ENCODE measurements at regions not wholly inside any gene's neighbourhood (a gene's known extent, or its start where the extent isn't known, plus 50 kb on each side); places are given as distances from the start of the nearest gene placed in this dataset.

- no peak for DNase-seq (ENCODE audit: low read depth in 2 of 2)
These were observed 434.2 kb upstream of the MYT1L start for GRCh38 chr2:2765176-2765800.

GRCh38 chr2:2764739-2765138 lies 433.7 kb upstream of the MYT1L start:
- DNase-seq (ENCODE audit: low read depth in 2 of 2) = no peak

GRCh38 chr2:2764001-2764355 lies 432.9 kb upstream of the MYT1L start:
- no peak for DNase-seq (ENCODE audit: low read depth in 2 of 2)

GRCh38 chr2:2763351-2764000 lies 432.4 kb upstream of the MYT1L start:
- DNase-seq (ENCODE audit: low read depth in 2 of 2) = no peak

- DNase-seq (ENCODE audit: low read depth in 2 of 2) = no peak
These were observed 431.8 kb upstream of the MYT1L start for GRCh38 chr2:2762913-2763312.

GRCh38 chr2:2762166-2762908 lies 431.3 kb upstream of the MYT1L start:
- DNase-seq (ENCODE audit: low read depth in 2 of 2) = no peak

- DNase-seq (ENCODE audit: low read depth in 2 of 2) = no peak
These were observed 427.8 kb upstream of the MYT1L start for GRCh38 chr2:2758793-2759367.

- DNase-seq (ENCODE audit: low read depth in 2 of 2) = no peak
These were observed 426.7 kb upstream of the MYT1L start for GRCh38 chr2:2757764-2758163.

- no peak for DNase-seq (ENCODE audit: low read depth in 2 of 2)
These were observed 425.8 kb upstream of the MYT1L start for GRCh38 chr2:2756886-2757285.

GRCh38 chr2:2755990-2756389 lies 424.9 kb upstream of the MYT1L start:
- no peak for DNase-seq (ENCODE audit: low read depth in 2 of 2)

- DNase-seq (ENCODE audit: low read depth in 2 of 2) = no peak
These were observed 423.9 kb upstream of the MYT1L start for GRCh38 chr2:2754940-2755339.

- DNase-seq (ENCODE audit: low read depth in 2 of 2) = no peak
These were observed 420.7 kb upstream of the MYT1L start for GRCh38 chr2:2751715-2752315.

- no peak for DNase-seq (ENCODE audit: low read depth in 2 of 2)
These were observed 420.0 kb upstream of the MYT1L start for GRCh38 chr2:2750867-2751714.

- no peak for DNase-seq (ENCODE audit: low read depth in 2 of 2)
These were observed 418.1 kb upstream of the MYT1L start for GRCh38 chr2:2749206-2749598.

- DNase-seq (ENCODE audit: low read depth in 2 of 2) = no peak
These were observed 417.5 kb upstream of the MYT1L start for GRCh38 chr2:2748399-2749205.

GRCh38 chr2:2747797-2748301 lies 416.8 kb upstream of the MYT1L start:
- no peak for DNase-seq (ENCODE audit: low read depth in 2 of 2)

GRCh38 chr2:2746731-2747130 lies 415.7 kb upstream of the MYT1L start:
- DNase-seq (ENCODE audit: low read depth in 2 of 2) = no peak

GRCh38 chr2:2744958-2745715 lies 414.1 kb upstream of the MYT1L start:
- DNase-seq (ENCODE audit: low read depth in 2 of 2) = no peak

GRCh38 chr2:2744107-2744506 lies 413.0 kb upstream of the MYT1L start:
- no peak for DNase-seq (ENCODE audit: low read depth in 2 of 2)

- no peak for DNase-seq (ENCODE audit: low read depth in 2 of 2)
These were observed 412.1 kb upstream of the MYT1L start for GRCh38 chr2:2743164-2743571.
